SK-N-MC (cell line): ENCODE measurements at regions not wholly inside any gene's neighbourhood (a gene's known extent, or its start where the extent isn't known, plus 50 kb on each side); places are given as distances from the start of the nearest gene placed in this dataset.

Experiments used
- EZH2 ChIP-seq: fragments of 200-600 bp; sonication (generic); IDR thresholded peaks from one replicate; pipeline ENCODE4 v1.6.1; 2017; ENCODE audit warnings: antibody characterized with exemption
- FOXP2 ChIP-seq: optimal IDR thresholded peaks from 2 replicates; pipeline ENCODE3; 2011; ENCODE audit warnings: mild to moderate bottlenecking, moderate library complexity; ENCODE audit not compliant: insufficient read depth; ENCODE audit errors: extremely low read length, control extremely low read depth
- POLR2AphosphoS5 ChIP-seq: IDR thresholded peaks from 2 replicates; pipeline ENCODE4 v1.6.1; 2012; ENCODE audit warnings: mild to moderate bottlenecking, low read depth, low read length, borderline replicate concordance

GRCh38 chr20:24109008-24109407, 120.4 kb upstream of the GGTLC1 start:
- TF ChIP-seq EZH2, result no peak
- no peak for TF ChIP-seq POLR2AphosphoS5
- no peak for TF ChIP-seq FOXP2
